Choroid plexus epithelial cell (primary cell): ENCODE measurements at regions not wholly inside any gene's neighbourhood (a gene's known extent, or its start where the extent isn't known, plus 50 kb on each side); places are given as distances from the start of the nearest gene placed in this dataset.

Experiments used
- DNase-seq: peaks from one replicate; pipeline ENCODE4 v3.0.0-alpha.2; 2010; ENCODE audit warnings: low read depth
- H3K4me3 ChIP-seq: 2 replicates; pipeline ENCODE4 v1.5.1; 2011; ENCODE audit warnings: low read depth, mild to moderate bottlenecking, control low read depth, low read length, moderate library complexity
- CTCF ChIP-seq: conservative IDR thresholded peaks from 2 replicates; pipeline ENCODE4 v1.5.1; 2011; ENCODE audit warnings: low read depth, mild to moderate bottlenecking, control low read depth, inconsistent platforms, low read length, moderate library complexity

- no peak for TF ChIP-seq CTCF
- no peak for DNase-seq
- H3K4me3 ChIP-seq = no peak overlapping the region
Observed at GRCh38 chr4:187414716-187415115, 580.9 kb upstream of the ZFP42 start.

GRCh38 chr4:187415231-187415630 lies 580.3 kb upstream of the ZFP42 start:
- TF ChIP-seq CTCF = no peak
- no peak for DNase-seq

GRCh38 chr4:187416216-187416615 lies 579.4 kb upstream of the ZFP42 start:
- TF ChIP-seq CTCF = no peak
- DNase-seq = no peak
- H3K4me3 ChIP-seq = no peak overlapping the region

More at GRCh38 chr4:187415231-187415630, 580.3 kb upstream of the ZFP42 start:
- H3K4me3 ChIP-seq = no peak overlapping the region

GRCh38 chr4:187417721-187418120 lies 577.9 kb upstream of the ZFP42 start:
- DNase-seq = no peak
- no peak for TF ChIP-seq CTCF
- H3K4me3 ChIP-seq = no peak overlapping the region

GRCh38 chr4:187422655-187423054 lies 572.9 kb upstream of the ZFP42 start:
- H3K4me3 ChIP-seq = no peak overlapping the region
- TF ChIP-seq CTCF = no peak
- DNase-seq = no peak

- no peak for TF ChIP-seq CTCF
- peak; percentile 1 for DNase-seq
- no peak overlapping the region for H3K4me3 ChIP-seq
Observed at GRCh38 chr4:187424636-187425035, 570.9 kb upstream of the ZFP42 start.

- no peak overlapping the region for H3K4me3 ChIP-seq
- TF ChIP-seq CTCF = no peak
- DNase-seq = no peak
Observed at GRCh38 chr4:187426511-187426910, 569.1 kb upstream of the ZFP42 start.
